Stimulated activated CD8-positive, alpha-beta memory T cell treated with anti-CD3 and anti-CD28 coated beads, Interleukin-4, amount 100 ng/mL, for 48 hours (primary cell): ENCODE measurements at regions not wholly inside any gene's neighbourhood (a gene's known extent, or its start where the extent isn't known, plus 50 kb on each side); places are given as distances from the start of the nearest gene placed in this dataset.

ENCODE experiments used
- DNase-seq: peaks from one replicate; pipeline ENCODE4 v3.0.0-alpha.2; 2020

GRCh38 chr11:128182844-128183243 lies 404.5 kb downstream of the ETS1 start:
- DNase-seq = no peak

DNA sequence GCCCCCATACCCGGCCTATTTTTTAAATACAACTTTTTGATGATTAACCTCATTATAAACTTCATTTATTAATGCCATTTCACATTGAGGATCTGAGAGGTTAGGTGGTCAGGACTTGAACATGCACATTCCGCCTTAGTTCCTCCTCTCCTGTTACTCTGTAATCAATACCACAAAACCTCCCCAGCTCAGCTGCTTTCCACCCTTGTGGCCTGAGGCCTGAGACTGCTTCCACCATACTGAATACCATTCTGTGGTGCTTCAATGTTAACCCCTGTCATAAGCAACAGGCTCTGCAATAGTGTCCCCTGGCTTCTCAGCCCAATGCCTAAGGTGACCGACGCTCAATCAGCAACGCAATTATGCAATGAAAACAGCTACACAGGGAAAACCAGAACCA lies 405.4 kb downstream of the ETS1 start:
- DNase-seq = no peak

DNA sequence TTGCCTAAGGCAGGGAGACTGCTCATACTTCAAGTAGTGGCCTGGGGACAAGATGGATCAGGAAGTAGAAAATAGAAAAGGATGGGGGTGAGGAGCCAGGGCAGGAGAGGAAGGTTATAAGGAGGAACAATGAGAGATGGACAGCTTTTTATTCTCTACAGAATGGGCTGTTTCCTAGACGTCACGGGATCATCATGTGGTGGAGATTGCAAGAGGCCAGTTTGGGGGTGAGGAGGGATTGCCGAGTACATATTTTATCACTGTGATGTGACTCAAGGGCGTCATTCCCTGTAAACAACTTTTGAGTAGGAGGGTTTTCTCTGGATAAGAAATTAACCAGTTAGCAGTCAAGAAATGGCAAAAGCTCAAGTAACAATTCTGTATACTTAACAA lies 406.3 kb downstream of the ETS1 start:
- no peak for DNase-seq

GRCh38 chr11:128180441-128181087 lies 406.8 kb downstream of the ETS1 start:
- no peak for DNase-seq

DNA sequence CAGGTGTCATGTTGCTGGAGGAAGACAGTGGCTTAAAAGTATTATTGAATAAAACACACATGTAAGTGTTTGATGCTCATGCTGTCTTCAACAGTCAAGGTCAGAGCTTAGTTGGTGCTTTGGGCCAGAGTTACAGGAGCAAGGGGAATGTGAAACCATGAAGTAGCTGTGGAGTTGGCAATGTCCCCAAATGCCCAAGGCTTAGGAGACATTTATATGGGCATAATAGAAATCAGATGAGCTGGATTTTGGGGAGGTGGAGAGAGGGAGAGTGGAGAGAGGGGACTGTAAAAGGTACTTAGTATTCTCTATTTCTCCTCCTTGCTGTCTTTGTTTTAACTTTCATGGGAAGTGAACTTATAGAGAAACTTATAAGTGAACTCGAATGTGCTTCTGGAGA lies 407.8 kb downstream of the ETS1 start:
- DNase-seq = no peak

- DNase-seq = no peak
Measured at GRCh38 chr11:128179039-128179438, 408.3 kb downstream of the ETS1 start.

- no peak for DNase-seq
Measured at GRCh38 chr11:128174465-128175291, 412.7 kb downstream of the ETS1 start.

GRCh38 chr11:128172046-128172878 lies 415.1 kb downstream of the ETS1 start:
- peak; percentile 95 for DNase-seq

DNA sequence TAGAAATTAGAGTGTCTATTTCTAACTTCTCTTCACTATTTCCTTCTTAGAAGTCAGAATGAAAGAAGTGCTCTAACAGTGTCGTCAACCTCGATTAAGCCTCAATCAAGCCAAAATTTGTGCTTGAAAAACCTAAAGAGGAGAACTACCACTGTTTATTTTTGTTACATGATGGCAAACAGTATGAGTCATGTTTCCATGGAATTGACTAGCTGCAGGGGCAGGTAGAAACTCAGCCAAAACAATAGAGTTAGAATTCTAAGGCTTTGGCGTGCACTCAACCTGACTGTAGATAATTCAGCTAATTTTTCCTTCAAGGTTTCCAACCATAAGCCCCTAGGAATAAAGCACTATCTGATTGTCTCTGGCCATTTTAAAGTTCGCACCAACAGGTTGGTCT lies 415.9 kb downstream of the ETS1 start:
- DNase-seq = no peak

DNA sequence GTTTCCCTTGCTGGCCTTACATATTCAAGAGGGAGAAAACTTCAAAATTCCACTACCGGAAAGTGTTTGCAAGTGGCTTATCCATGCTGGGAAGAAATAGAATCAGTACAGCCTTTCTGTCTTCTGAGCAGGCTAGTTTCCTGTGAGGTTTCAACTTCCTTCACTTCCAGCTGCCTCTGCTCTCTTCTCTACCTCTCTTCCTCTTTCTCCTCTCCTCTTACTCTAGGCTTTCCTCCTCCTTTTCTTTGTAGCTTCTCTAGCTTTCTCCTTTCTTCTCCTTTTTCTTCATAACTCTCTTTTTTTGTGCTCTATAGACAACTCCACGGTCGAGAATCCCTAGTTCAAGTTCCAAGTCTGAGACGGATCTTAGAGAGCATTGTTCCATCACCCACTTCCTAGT lies 421.8 kb downstream of the ETS1 start:
- DNase-seq = no peak

GRCh38 chr11:128164080-128164741 lies 423.1 kb downstream of the ETS1 start:
- DNase-seq = no peak

DNA sequence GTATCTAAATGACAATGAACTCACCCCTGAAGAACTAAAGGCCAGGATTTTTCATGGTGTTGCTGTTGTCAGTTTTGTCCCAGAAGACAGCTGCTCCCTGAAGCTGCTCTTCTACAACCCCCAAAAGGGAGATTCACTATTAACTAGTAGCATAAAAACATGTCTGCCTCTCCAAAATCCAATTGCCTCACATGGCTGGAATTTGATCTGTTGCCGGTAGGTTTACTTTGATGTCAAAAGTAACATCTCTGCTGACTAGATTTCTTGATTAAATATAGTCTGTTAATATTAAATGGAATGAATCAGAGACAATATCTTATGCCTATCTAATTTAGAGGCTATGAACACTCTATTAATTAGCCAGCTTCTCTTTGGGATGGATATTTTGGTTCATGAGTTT lies 425.4 kb downstream of the ETS1 start:
- no peak for DNase-seq

DNA sequence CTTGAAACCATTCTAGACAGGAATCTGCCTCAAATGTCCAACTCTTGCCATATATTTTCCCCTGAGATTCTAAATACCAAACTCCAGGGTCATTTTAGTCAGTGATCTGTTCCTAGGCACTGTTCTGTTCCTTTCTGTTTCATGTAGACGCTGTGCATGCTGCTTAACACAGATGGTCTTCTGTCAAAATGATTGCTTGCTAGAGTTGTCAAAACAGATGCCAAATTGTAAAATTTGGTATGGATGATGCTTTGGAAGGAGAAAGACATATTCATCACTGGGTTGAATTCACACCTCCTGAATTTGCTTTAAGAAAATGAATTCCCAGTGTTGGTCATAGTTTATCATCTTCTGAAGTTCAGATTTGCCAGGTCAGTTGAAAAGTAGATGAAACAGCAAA lies 425.9 kb downstream of the ETS1 start:
- DNase-seq = no peak

GRCh38 chr11:128158860-128159259 lies 428.5 kb downstream of the ETS1 start:
- no peak for DNase-seq

GRCh38 chr11:128157423-128158298 lies 429.7 kb downstream of the ETS1 start:
- peak; percentile 72 for DNase-seq

DNA sequence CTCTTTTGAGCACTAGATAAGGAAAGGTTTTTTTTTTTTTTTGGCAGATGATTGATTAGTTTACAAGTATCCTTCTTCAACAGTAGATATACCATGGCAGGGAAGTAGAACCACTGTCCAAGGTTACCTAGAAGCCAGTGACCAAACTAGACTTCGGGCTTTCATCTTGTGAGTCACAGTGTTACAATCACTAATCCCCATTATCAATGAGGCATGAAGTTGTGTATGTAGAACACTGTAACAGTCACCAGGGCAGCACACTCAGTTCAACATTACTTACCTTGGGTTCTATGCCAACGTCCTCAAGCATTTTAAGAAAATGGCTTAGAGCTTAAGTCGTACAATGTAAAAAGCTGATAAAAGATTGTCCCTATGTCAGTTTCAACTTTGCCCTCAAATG lies 430.9 kb downstream of the ETS1 start:
- no peak for DNase-seq

DNA sequence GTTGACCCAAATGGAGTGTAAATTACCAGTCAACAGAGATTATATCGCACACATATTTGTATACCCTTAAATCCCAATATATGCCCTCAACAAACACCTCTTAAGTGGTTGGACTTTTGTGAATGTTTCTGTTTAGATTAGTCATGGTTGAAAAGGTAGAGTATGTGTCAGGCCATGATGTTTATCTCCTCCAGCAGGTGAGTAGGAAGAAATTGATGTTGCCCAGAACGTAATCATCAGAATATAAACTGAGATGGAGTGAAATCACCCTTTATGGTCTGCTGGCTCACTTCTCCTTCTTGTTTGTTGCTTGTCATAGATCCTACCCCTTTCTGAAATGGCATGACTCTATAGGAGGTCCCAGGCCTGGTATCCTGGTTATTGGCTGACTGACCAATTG lies 431.8 kb downstream of the ETS1 start:
- DNase-seq = no peak

GRCh38 chr11:128153697-128154048 lies 433.7 kb downstream of the ETS1 start:
- no peak for DNase-seq

DNA sequence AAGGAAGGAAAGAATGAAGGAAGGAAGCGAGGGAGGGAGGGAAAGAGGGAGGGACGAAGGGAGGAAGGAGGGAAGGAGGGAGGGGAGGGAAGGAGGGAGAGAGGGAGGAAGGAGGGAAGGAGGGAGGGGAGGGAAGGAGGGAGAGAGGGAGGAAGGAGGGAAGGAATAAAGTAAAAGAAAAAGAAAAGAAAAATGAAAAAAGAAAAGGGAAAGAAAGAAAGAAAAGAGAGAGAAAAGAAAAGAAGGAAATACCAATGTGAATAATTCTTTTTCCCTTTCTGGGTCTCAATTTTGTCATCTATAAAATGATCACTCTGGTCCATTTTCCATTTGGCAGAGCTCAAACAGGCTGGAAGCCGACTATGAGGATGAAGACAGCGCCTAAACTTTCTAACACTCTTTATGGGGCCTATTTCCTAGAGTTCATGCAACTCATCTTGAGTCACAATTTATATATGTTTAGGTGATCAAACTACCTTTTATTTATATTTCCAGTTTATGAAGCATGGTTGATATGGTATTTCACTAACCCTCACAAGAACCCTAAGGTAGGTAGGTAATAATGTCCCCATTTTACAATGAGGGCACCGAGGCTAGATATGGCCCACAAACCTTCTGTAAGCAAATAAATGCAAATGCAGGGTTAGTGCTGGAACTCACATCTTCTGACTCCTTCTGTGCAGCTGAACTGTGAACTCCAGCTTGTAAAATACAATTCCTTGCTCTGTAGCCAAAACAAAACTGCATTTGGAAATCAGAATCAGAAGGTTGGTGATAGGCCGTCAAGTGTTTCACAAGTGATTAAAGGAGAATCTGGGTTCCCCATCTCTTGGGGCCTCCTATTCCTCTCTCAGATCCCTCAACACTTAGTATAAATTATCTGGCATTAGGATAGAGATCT lies 434.3 kb downstream of the ETS1 start:
- no peak for DNase-seq

- DNase-seq = no peak
Measured at GRCh38 chr11:128151780-128152179, 435.6 kb downstream of the ETS1 start.

DNA sequence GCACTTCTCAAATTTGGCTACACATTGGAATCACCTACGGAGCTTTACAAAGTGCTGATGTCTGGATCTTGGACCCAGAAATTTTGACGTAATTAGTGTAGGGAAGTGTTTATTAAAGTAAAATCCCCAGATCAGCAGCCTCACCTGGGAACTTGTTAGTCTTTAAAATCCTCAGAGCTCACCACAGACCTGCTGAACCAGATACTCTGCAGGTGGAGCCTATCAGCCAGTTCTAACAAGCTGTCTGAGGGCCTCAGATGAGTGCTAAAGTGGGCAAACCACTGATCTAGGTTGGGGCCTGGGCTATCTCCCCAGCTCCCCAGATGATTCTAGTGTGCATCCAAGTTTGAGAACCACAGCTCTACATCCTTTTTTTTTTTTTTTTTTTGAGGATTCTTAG lies 436.0 kb downstream of the ETS1 start:
- no peak for DNase-seq
